HFFc6 (cell line): ENCODE measurements at regions not wholly inside any gene's neighbourhood (a gene's known extent, or its start where the extent isn't known, plus 50 kb on each side); places are given as distances from the start of the nearest gene placed in this dataset.

Experiments used
- DNase-seq: peaks from one replicate; pipeline ENCODE4 v3.0.0-alpha.2; 2018
- H3K27ac Mint-ChIP-seq: 2 replicates; pipeline ENCODE4 v1.8.0; 2020; ENCODE audit warnings: mild to moderate bottlenecking, mixed read lengths
- H3K27me3 Mint-ChIP-seq: 2 replicates; pipeline ENCODE4 v1.8.0; 2021; ENCODE audit warnings: mild to moderate bottlenecking, moderate library complexity, mixed read lengths; ENCODE audit not compliant: insufficient read depth
- H3K36me3 Mint-ChIP-seq: 2 replicates; pipeline ENCODE4 v1.8.0; 2021; ENCODE audit warnings: low read depth, mixed read lengths
- H3K4me1 Mint-ChIP-seq: 2 replicates; pipeline ENCODE4 v1.8.0; 2020; ENCODE audit warnings: low read depth, mixed read lengths
- H3K4me3 Mint-ChIP-seq: 2 replicates; pipeline ENCODE4 v1.8.0; 2020; ENCODE audit warnings: mild to moderate bottlenecking, moderate library complexity, mixed read lengths
- H3K9me3 Mint-ChIP-seq: 2 replicates; pipeline ENCODE4 v1.8.0; 2020; ENCODE audit warnings: mild to moderate bottlenecking, mixed read lengths
- CTCF ChIP-seq: fragments of 200-600 bp; sonication (generic); IDR thresholded peaks from 2 replicates; pipeline ENCODE4 v1.5.0; 2021; ENCODE audit warnings: antibody characterized with exemption, mild to moderate bottlenecking

GRCh38 chr13:84864341-84864740, 934.9 kb downstream of the SLITRK6 start:
- DNase-seq, result no peak
- Mint-ChIP-seq H3K4me3 (peak overlapping the region; percentile 77), H3K27me3 (peaks cover 2% of the 10 kb centered on the region; the same call in 1 of the 2 replicates), H3K36me3 (no peaks in the 10 kb centered on the region), H3K4me1 (peaks cover 38% of the 10 kb centered on the region), H3K9me3 (no peaks in the 10 kb centered on the region), H3K27ac (peak overlapping the region; percentile 45; the same call in 1 of the 2 replicates)
- no peak for TF ChIP-seq CTCF

GRCh38 chr13:84847107-84847506, 952.1 kb downstream of the SLITRK6 start:
- no peak overlapping the region for H3K4me3 Mint-ChIP-seq
- H3K4me1 Mint-ChIP-seq, result peaks cover 56% of the 10 kb centered on the region
- no peak for TF ChIP-seq CTCF
- H3K9me3 Mint-ChIP-seq, result peaks cover 12% of the 10 kb centered on the region
- H3K36me3 Mint-ChIP-seq, result peaks cover 19% of the 10 kb centered on the region
- peaks cover 2% of the 10 kb centered on the region; the same call in 1 of the 2 replicates for H3K27me3 Mint-ChIP-seq
- DNase-seq, result no peak
- H3K27ac Mint-ChIP-seq, result no peak overlapping the region

GRCh38 chr13:84845907-84846619, 953.2 kb downstream of the SLITRK6 start:
- no peak overlapping the region for H3K27ac Mint-ChIP-seq

GRCh38 chr13:84844473-84844872, 954.7 kb downstream of the SLITRK6 start:
- Mint-ChIP-seq H3K4me3 (no peak overlapping the region; the same call in 1 of the 2 replicates), H3K27me3 (peaks cover 2% of the 10 kb centered on the region; the same call in 1 of the 2 replicates), H3K36me3 (peaks cover 19% of the 10 kb centered on the region), H3K9me3 (peaks cover 12% of the 10 kb centered on the region), H3K27ac (no peak overlapping the region), H3K4me1 (peaks cover 42% of the 10 kb centered on the region)
- TF ChIP-seq CTCF, result peak; percentile 82
- peak; percentile 13 for DNase-seq

More at GRCh38 chr13:84845907-84846619, 953.2 kb downstream of the SLITRK6 start:
- peaks cover 2% of the 10 kb centered on the region; the same call in 1 of the 2 replicates for H3K27me3 Mint-ChIP-seq
- H3K36me3 Mint-ChIP-seq, result peaks cover 19% of the 10 kb centered on the region
- DNase-seq, result no peak
- no peak overlapping the region for H3K4me3 Mint-ChIP-seq
- TF ChIP-seq CTCF, result no peak
- H3K4me1 Mint-ChIP-seq, result peaks cover 58% of the 10 kb centered on the region
- H3K9me3 Mint-ChIP-seq, result peaks cover 12% of the 10 kb centered on the region

GRCh38 chr13:84843368-84843767, 955.9 kb downstream of the SLITRK6 start:
- Mint-ChIP-seq H3K36me3 (peaks cover 19% of the 10 kb centered on the region), H3K4me1 (peaks cover 42% of the 10 kb centered on the region), H3K4me3 (no peak overlapping the region), H3K27ac (no peak overlapping the region), H3K27me3 (peaks cover 2% of the 10 kb centered on the region; the same call in 1 of the 2 replicates), H3K9me3 (peaks cover 12% of the 10 kb centered on the region)
- DNase-seq, result no peak
- TF ChIP-seq CTCF, result no peak
